ENCODE measurements at regions not wholly inside any gene's neighbourhood (a gene's known extent, or its start where the extent isn't known, plus 50 kb on each side); places are given as distances from the start of the nearest gene placed in this dataset.

- TF ChIP-seq POLR2A (IDR thresholded peaks at IDR 0.05): no peak
- TF ChIP-seq, protein P1, sequence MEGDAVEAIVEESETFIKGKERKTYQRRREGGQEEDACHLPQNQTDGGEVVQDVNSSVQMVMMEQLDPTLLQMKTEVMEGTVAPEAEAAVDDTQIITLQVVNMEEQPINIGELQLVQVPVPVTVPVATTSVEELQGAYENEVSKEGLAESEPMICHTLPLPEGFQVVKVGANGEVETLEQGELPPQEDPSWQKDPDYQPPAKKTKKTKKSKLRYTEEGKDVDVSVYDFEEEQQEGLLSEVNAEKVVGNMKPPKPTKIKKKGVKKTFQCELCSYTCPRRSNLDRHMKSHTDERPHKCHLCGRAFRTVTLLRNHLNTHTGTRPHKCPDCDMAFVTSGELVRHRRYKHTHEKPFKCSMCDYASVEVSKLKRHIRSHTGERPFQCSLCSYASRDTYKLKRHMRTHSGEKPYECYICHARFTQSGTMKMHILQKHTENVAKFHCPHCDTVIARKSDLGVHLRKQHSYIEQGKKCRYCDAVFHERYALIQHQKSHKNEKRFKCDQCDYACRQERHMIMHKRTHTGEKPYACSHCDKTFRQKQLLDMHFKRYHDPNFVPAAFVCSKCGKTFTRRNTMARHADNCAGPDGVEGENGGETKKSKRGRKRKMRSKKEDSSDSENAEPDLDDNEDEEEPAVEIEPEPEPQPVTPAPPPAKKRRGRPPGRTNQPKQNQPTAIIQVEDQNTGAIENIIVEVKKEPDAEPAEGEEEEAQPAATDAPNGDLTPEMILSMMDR (IDR thresholded peaks at IDR 0.05 in 4 of 5, conservative IDR thresholded peaks at IDR 0.05 in 1 of 5): no peak
These were observed 547.9 kb upstream of the TMPRSS15 start for GRCh38 chr21:18951271-18952038.

All from gastrocnemius medialis (tissue), 4 donors.